DOHH2 (cell line): ENCODE measurements at regions not wholly inside any gene's neighbourhood (a gene's known extent, or its start where the extent isn't known, plus 50 kb on each side); places are given as distances from the start of the nearest gene placed in this dataset.

Experiments used
- H3F3A ChIP-seq: fragments of 200-600 bp; sonication (generic), shearing (Covaris generic); 2 replicates; pipeline ENCODE4 v1.6.0; 2016; ENCODE audit warnings: antibody characterized with exemption, mild to moderate bottlenecking; ENCODE audit not compliant: control insufficient read depth, insufficient read depth
- H3K27ac ChIP-seq: fragments of 200-600 bp; sonication (generic); 2 replicates; pipeline ENCODE4 v1.5.1; 2014; ENCODE audit warnings: low read depth, mild to moderate bottlenecking, low read length, moderate library complexity
- H3K27me3 ChIP-seq: fragments of 200-600 bp; sonication (generic); 2 replicates; pipeline ENCODE4 v1.6.1; 2014; ENCODE audit warnings: mild to moderate bottlenecking, low read length, mixed read lengths; ENCODE audit not compliant: control insufficient read depth
- H3K36me3 ChIP-seq: fragments of 200-600 bp; sonication (generic); 2 replicates; pipeline ENCODE4 v1.6.1; 2014; ENCODE audit warnings: mild to moderate bottlenecking, low read length, moderate library complexity, mixed read lengths; ENCODE audit not compliant: control insufficient read depth
- H3K4me1 ChIP-seq: fragments of 200-600 bp; sonication (generic); 2 replicates; pipeline ENCODE4 v1.6.1; 2014; ENCODE audit warnings: mild to moderate bottlenecking, low read length, mixed read lengths; ENCODE audit not compliant: control insufficient read depth
- H3K4me2 ChIP-seq: fragments of 200-600 bp; sonication (generic); 2 replicates; pipeline ENCODE4 v1.6.0; 2014; ENCODE audit warnings: mild to moderate bottlenecking, low read length, moderate library complexity
- H3K4me3 ChIP-seq: fragments of 200-600 bp; sonication (generic); 2 replicates; pipeline ENCODE4 v1.5.1; 2014; ENCODE audit warnings: mild to moderate bottlenecking, low read length, mixed read lengths
- H3K79me2 ChIP-seq: fragments of 200-600 bp; sonication (generic); 2 replicates; pipeline ENCODE4 v1.6.1; 2014; ENCODE audit warnings: mild to moderate bottlenecking, low read length, mixed read lengths; ENCODE audit not compliant: control insufficient read depth
- H3K9me2 ChIP-seq: fragments of 200-600 bp; sonication (generic); replicated peaks from 2 replicates; pipeline ENCODE4 v1.6.1; 2014; ENCODE audit warnings: mild to moderate bottlenecking, low read length, mixed read lengths; ENCODE audit not compliant: control insufficient read depth
- H3K9me3 ChIP-seq: fragments of 200-600 bp; sonication (generic); 2 replicates; pipeline ENCODE4 v1.6.1; 2014; ENCODE audit warnings: antibody characterized with exemption, low read length, mixed read lengths; ENCODE audit not compliant: control insufficient read depth, insufficient read depth
- H4K20me1 ChIP-seq: fragments of 200-600 bp; sonication (generic); 2 replicates; pipeline ENCODE4 v1.6.0; 2014; ENCODE audit warnings: low read depth, mild to moderate bottlenecking, antibody characterized with exemption, low read length, moderate library complexity; ENCODE audit not compliant: control insufficient read depth, insufficient read depth
- EZH2phosphoT487 ChIP-seq: fragments of 200-600 bp; sonication (generic); IDR thresholded peaks from 2 replicates; pipeline ENCODE4 v1.6.1; 2017; ENCODE audit warnings: borderline replicate concordance, mild to moderate bottlenecking, antibody characterized with exemption, low read length, moderate library complexity, mixed read lengths
- TF ChIP-seq, protein P1 (sequence below): fragments of 200-600 bp; sonication (generic); IDR thresholded peaks from one replicate; pipeline ENCODE4 v1.5.1; 2014; ENCODE audit warnings: antibody characterized with exemption, mild to moderate bottlenecking, low read depth, low read length; ENCODE audit not compliant: poor library complexity, severe bottlenecking

DNA sequence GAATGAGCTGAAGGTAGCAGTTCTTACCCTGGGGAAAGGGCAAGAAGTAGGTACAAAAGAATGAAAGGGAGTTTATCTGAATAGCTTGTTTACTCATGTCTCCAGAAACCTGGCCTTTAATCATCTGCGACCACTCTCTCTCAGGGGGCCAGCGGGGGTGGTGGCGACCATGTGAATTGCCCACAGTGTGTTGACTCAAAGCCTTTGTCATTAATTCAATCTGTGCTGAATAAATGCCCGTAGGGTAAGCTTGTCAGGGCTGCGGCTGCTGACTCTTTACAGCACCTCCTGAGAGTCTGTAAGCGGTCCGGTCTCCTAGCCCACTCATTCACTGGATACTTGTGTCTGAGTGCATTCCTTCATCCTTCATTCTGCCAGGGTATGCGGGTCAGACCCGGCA is 874.4 kb downstream of the SLC6A15 start:
- H3K27me3 ChIP-seq, result no peaks in the 10 kb centered on the region
- H3K27ac ChIP-seq, result no peak overlapping the region
- no peaks in the 10 kb centered on the region for H3K9me2 ChIP-seq
- H3K36me3 ChIP-seq, result no peaks in the 10 kb centered on the region
- H3K4me3 ChIP-seq, result no peak overlapping the region
- peaks cover under 1% of the 10 kb centered on the region; the same call in 1 of the 2 replicates for H3K9me3 ChIP-seq
- no peaks in the 10 kb centered on the region for H4K20me1 ChIP-seq
- H3F3A ChIP-seq, result no peaks in the 10 kb centered on the region
- no peak for TF ChIP-seq EZH2phosphoT487
- TF ChIP-seq, protein P1, sequence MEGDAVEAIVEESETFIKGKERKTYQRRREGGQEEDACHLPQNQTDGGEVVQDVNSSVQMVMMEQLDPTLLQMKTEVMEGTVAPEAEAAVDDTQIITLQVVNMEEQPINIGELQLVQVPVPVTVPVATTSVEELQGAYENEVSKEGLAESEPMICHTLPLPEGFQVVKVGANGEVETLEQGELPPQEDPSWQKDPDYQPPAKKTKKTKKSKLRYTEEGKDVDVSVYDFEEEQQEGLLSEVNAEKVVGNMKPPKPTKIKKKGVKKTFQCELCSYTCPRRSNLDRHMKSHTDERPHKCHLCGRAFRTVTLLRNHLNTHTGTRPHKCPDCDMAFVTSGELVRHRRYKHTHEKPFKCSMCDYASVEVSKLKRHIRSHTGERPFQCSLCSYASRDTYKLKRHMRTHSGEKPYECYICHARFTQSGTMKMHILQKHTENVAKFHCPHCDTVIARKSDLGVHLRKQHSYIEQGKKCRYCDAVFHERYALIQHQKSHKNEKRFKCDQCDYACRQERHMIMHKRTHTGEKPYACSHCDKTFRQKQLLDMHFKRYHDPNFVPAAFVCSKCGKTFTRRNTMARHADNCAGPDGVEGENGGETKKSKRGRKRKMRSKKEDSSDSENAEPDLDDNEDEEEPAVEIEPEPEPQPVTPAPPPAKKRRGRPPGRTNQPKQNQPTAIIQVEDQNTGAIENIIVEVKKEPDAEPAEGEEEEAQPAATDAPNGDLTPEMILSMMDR, result no peak
- no peaks in the 10 kb centered on the region for H3K4me1 ChIP-seq
- H3K79me2 ChIP-seq, result no peaks in the 10 kb centered on the region
- no peak overlapping the region for H3K4me2 ChIP-seq

DNA sequence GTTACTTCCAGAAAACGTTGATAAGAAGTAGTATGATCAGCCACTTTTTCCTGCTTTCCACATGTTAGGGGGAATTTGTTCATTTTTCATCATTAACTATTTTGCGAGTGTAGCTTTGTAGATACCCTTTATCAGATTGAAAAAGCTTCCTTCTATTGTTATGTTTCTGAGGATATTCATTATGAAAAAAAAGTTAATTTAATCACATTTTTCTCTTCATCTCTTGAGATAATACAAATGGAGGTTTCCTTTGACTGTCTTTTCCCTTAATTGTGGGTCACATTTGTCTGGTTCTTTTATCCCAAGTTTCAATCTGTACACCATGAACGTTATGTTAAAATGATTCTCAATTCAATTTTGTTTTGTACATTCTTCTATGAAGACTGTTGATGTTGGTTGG is 875.7 kb downstream of the SLC6A15 start:
- no peak overlapping the region for H3K4me3 ChIP-seq
- no peaks in the 10 kb centered on the region for H3K9me2 ChIP-seq
- H3F3A ChIP-seq, result no peaks in the 10 kb centered on the region
- H3K4me1 ChIP-seq, result no peaks in the 10 kb centered on the region
- no peak for TF ChIP-seq EZH2phosphoT487
- TF ChIP-seq, protein P1, result no peak
- H3K9me3 ChIP-seq, result peaks cover 10% of the 10 kb centered on the region
- H3K27me3 ChIP-seq, result no peaks in the 10 kb centered on the region
- H3K36me3 ChIP-seq, result no peaks in the 10 kb centered on the region
- H3K4me2 ChIP-seq, result no peak overlapping the region
- H3K79me2 ChIP-seq, result no peaks in the 10 kb centered on the region
- no peaks in the 10 kb centered on the region for H4K20me1 ChIP-seq
- H3K27ac ChIP-seq, result no peak overlapping the region

DNA sequence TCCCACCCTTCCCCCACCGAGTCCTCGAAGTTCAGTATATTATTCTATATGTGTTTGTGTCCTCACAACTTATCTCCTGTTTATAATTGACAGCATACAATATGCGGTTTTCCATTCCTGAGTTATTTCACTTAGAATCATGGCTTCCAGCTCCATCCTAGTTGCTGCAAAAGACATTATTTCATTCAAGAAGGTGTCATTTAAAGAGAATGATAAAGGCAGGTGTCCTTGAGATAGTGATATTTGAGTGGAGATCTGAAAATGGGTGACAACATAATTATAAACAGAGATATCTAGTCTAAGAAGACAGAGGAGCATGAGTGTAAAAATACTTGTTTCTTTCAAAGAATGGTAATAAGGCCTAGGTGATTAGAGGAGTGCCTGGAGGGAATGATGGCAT is 876.8 kb downstream of the SLC6A15 start:
- H3K36me3 ChIP-seq, result no peaks in the 10 kb centered on the region
- H3K4me2 ChIP-seq, result no peak overlapping the region
- no peak overlapping the region for H3K27ac ChIP-seq
- no peaks in the 10 kb centered on the region for H3K9me2 ChIP-seq
- no peaks in the 10 kb centered on the region for H4K20me1 ChIP-seq
- H3K4me3 ChIP-seq, result no peak overlapping the region
- no peaks in the 10 kb centered on the region for H3F3A ChIP-seq
- H3K9me3 ChIP-seq, result peaks cover 10% of the 10 kb centered on the region
- no peak for TF ChIP-seq EZH2phosphoT487
- TF ChIP-seq, protein P1, result no peak
- H3K79me2 ChIP-seq, result no peaks in the 10 kb centered on the region
- H3K4me1 ChIP-seq, result no peaks in the 10 kb centered on the region
- no peaks in the 10 kb centered on the region for H3K27me3 ChIP-seq

DNA sequence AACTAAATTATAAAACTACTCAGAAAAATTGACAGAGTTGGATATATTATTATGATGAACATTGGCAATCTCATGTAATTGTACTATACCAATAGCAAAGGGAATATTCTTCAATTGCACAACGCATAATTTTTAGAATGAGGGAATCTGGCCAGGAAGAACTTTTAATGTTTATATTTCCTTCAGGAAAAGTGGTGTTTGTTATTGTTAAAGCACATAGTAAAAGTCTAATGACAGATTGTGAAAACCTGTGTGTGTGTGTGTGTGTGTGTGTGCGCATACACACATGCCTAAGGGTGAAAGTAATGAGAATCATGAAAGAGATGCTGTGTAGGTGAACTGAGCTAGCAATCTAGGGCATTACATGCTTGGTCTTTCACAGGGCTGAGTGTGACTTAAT is 877.7 kb downstream of the SLC6A15 start:
- Histone ChIP-seq H3K27ac (no peak overlapping the region), H3K4me1 (no peaks in the 10 kb centered on the region), H3K4me3 (no peak overlapping the region), H4K20me1 (no peaks in the 10 kb centered on the region), H3K4me2 (no peak overlapping the region), H3K9me3 (peaks cover 10% of the 10 kb centered on the region), H3K27me3 (no peaks in the 10 kb centered on the region), H3F3A (no peaks in the 10 kb centered on the region), H3K36me3 (no peaks in the 10 kb centered on the region), H3K9me2 (no peaks in the 10 kb centered on the region), H3K79me2 (no peaks in the 10 kb centered on the region)
- TF ChIP-seq, protein P1, result no peak
- no peak for TF ChIP-seq EZH2phosphoT487
